ENCODE measurements at regions not wholly inside any gene's neighbourhood (a gene's known extent, or its start where the extent isn't known, plus 50 kb on each side); places are given as distances from the start of the nearest gene placed in this dataset.

GRCh38 chr6:122182061-122182460, 217.4 kb upstream of the HSF2 start:
- TF ChIP-seq REST (IDR thresholded peaks at IDR 0.05; ENCODE audit: insufficient read depth in 1 of 2, low read depth in 2 of 2, low read length in 2 of 2) (no peak), FOXP2 (optimal IDR thresholded peaks at IDR 0.05; ENCODE audit: borderline replicate concordance, extremely low read depth, extremely low read length, insufficient read depth) (no peak), POLR2AphosphoS5 (IDR thresholded peaks at IDR 0.05; ENCODE audit: low read depth, low read length) (no peak), SIN3A (IDR thresholded peaks at IDR 0.05; ENCODE audit: borderline replicate concordance, insufficient read depth, low read length) (no peak)

All from PFSK-1 (cell line).